ENCODE measurements at regions not wholly inside any gene's neighbourhood (a gene's known extent, or its start where the extent isn't known, plus 50 kb on each side); places are given as distances from the start of the nearest gene placed in this dataset.

- TF ChIP-seq CTCF (IDR thresholded peaks at IDR 0.05; ENCODE audit: low read length) (no peak), EZH2 (optimal IDR thresholded peaks at IDR 0.05; ENCODE audit: low read depth, low read length) (no peak), EZH2phosphoT487 (IDR thresholded peaks at IDR 0.05; ENCODE audit: low read length) (no peak)
Observed at GRCh38 chr11:91366816-91367215, 857.8 kb upstream of the FAT3 start.
